WI38 (cell line): ENCODE measurements at regions not wholly inside any gene's neighbourhood (a gene's known extent, or its start where the extent isn't known, plus 50 kb on each side); places are given as distances from the start of the nearest gene placed in this dataset.
A peak's percentile ranks its signal among the peaks of the same experiment; 100 is the strongest.

Experiments
- H3K4me3 ChIP-seq: 2 replicates; pipeline ENCODE4 v1.5.1; 2011; ENCODE audit warnings: low read depth, mild to moderate bottlenecking, control low read depth, low read length
- CTCF ChIP-seq: IDR thresholded peaks from 2 replicates; pipeline ENCODE4 v1.5.1; 2012; ENCODE audit warnings: low read depth, mild to moderate bottlenecking, control low read depth, low read length

GRCh38 chr3:30112902-30113484 is 493.4 kb upstream of the TGFBR2 start:
- peak; percentile 32; the same call in 1 of the 2 replicates for TF ChIP-seq CTCF
- H3K4me3 ChIP-seq: no peak overlapping the region

GRCh38 chr3:30113906-30114305 is 492.5 kb upstream of the TGFBR2 start:
- H3K4me3 ChIP-seq: no peak overlapping the region
- TF ChIP-seq CTCF: no peak

GRCh38 chr3:30114918-30115317 is 491.5 kb upstream of the TGFBR2 start:
- no peak for TF ChIP-seq CTCF
- H3K4me3 ChIP-seq: no peak overlapping the region

DNA sequence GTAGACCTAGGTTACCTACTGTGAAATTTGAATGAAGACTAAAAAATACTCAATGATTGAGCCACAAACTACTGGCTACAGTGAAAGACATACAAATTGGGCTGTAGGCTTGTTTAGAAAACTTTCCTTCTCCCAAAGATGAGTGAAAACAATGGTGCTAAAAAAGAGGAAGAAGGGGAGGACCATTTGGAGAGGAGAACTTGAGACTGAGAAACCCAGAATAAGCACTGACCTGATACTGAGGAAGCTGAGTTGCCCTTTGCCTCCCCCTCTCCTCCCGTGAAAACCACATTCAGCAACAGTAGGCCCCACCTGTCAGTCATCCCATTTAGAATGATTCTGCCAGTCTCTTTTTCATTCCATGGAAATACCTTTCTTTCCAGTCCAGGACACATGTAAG is 484.0 kb upstream of the TGFBR2 start:
- no peak for TF ChIP-seq CTCF
- H3K4me3 ChIP-seq: no peak overlapping the region

DNA sequence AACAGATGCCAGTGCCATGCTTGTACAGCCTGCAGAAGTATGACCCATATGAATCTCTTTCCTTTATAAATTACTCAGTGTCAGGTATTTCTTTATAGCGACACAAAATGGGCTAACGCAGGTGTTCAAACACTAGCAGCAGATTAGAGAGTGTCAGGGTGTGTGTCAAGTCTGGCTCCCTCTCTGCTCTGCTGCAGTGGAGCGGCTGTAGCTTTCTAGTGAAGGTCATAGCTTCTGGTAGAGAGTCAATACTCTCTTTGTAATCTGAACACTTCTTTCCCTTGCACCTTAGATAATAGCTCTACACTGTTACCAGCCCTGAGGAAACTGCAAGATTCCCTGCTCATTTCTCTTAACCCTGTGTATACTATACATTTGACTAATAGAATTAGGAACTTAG is 483.2 kb upstream of the TGFBR2 start:
- H3K4me3 ChIP-seq: no peak overlapping the region

DNA sequence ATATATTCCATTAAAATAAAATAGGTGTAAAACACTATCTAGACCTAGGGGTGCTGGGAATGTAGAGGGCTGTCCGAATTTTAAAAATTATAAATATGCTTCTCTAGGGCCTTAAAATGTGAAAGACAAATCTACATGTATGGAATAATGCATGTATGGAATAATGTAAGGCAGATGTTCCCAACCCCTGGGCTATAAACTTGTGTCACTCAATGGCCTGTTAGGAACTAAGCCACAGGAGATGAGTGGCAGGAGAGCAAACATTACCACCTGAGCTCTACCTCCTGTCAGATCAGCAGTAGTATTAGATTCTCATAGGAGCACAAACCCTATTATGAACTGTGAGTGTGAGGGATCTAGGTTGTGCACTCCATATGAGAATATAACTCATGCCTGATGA is 482.6 kb upstream of the TGFBR2 start:
- H3K4me3 ChIP-seq: no peak overlapping the region
- TF ChIP-seq CTCF: no peak

More for the DNA sequence above, 483.2 kb upstream of the TGFBR2 start:
- no peak for TF ChIP-seq CTCF

DNA sequence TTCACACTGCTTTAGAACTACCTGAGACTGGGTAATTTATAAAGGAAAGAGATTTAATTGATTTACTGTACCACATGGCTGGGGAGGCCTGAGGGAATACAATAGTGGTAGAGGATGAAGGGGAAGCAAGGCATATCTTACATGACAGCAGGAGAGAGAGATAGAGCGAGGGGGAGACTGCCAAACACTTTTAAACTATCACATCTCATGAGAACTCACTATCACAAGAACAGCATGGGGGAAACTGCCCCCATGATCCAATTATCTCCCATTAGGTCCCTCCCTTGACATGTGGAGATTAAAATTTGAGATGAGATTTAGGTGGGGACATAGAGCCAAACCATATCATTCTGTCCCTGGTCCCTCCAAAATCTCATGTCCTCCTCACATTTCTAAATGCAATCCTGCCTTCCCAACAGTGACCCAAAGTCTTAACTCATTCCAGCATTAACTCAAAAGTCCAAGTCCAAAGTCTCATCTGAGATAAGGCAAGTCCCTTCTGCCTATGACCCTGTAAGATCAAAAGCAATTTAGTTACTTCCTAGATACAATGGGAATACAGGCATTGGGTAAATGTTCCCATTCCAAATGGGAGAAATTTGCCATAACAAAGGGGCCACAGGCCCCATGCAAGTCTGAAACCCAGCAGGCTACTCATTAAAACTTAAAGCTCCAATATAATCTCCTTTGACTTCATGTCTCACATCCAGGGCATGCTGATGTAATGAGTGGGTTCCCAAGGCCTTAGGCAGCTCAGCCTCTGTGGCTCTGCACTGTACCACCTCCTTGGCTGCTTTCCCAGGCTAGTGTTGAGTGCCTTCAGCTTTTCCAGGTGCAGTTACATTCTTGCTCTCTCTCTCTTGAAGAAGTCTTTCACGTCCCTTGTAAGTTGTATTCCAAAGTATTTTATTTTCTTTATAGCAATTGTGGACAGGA is 481.7 kb upstream of the TGFBR2 start:
- no peak overlapping the region for H3K4me3 ChIP-seq
- TF ChIP-seq CTCF: no peak
